Tibial nerve (tissue), 4 donors: ENCODE measurements at regions not wholly inside any gene's neighbourhood (a gene's known extent, or its start where the extent isn't known, plus 50 kb on each side); places are given as distances from the start of the nearest gene placed in this dataset.

Experiments used
- DNase-seq, 2 donors: peaks; one replicate each; pipeline ENCODE4 v3.0.0-alpha.2; 2019; ENCODE audit warnings: low spot score in 2 of 2
- H3K27ac ChIP-seq, 4 donors: fragments of 200-600 bp; sonication (generic) in 3 of 4; one replicate each; pipeline ENCODE4 v1.5.1; 2017 to 2019; ENCODE audit warnings: mild to moderate bottlenecking in 1 of 4
- H3K27me3 ChIP-seq, 2 donors: fragments of 200-600 bp; sonication (generic) in 1 of 2; one replicate each; pipeline versions ENCODE4 v1.5.1 to v1.6.0; 2017 to 2019
- H3K36me3 ChIP-seq, 3 donors: fragments of 200-600 bp; sonication (generic); one replicate each; pipeline ENCODE4 v1.5.1; 2018 to 2019
- H3K4me1 ChIP-seq, 4 donors: fragments of 200-600 bp; sonication (generic) in 3 of 4; one replicate each; pipeline ENCODE4 v1.5.1; 2017 to 2019
- H3K4me3 ChIP-seq, 4 donors: fragments of 200-600 bp; sonication (generic) in 3 of 4; one replicate each; pipeline ENCODE4 v1.5.1; 2017 to 2019; ENCODE audit warnings: mild to moderate bottlenecking in 1 of 4, moderate library complexity in 1 of 4
- H3K9me3 ChIP-seq, 4 donors: fragments of 200-600 bp; sonication (generic) in 3 of 4; one replicate each; pipeline ENCODE4 v1.5.1; 2017 to 2019
- EP300 ChIP-seq, 2 donors: sonication (generic); formaldehyde crosslinking; IDR thresholded peaks; one replicate each; pipeline ENCODE4 v1.6.1; 2017; ENCODE audit warnings: antibody characterized with exemption in 2 of 2, mild to moderate bottlenecking in 1 of 2
- POLR2A ChIP-seq, 2 donors: fragments of 450-650 bp; IDR thresholded peaks; one replicate each; pipeline ENCODE4 v1.6.1; 2017; ENCODE audit warnings: antibody characterized with exemption in 2 of 2, mild to moderate bottlenecking in 2 of 2, moderate library complexity in 2 of 2
- WGBS, 2 donors: methylation state at CpG; one replicate each; pipeline ENCODE4 v1.1.5; 2018; 5-methylcytosine and 5-hydroxymethylcytosine counted together
- TF ChIP-seq, protein P1 (sequence below), 5 experiments: fragments of 200-600 bp in 3 of 5; fragments of 450-650 bp in 2 of 5; sonication (generic) in 3 of 5; IDR thresholded peaks; one replicate each; pipeline ENCODE4 v1.5.1; 2016 to 2019; ENCODE audit warnings: antibody characterized with exemption in 5 of 5, mild to moderate bottlenecking in 3 of 5, moderate library complexity in 2 of 5

GRCh38 chr17:49910094-49910857 is 58.7 kb upstream of the DLX4 start:
- Histone ChIP-seq H3K9me3 (no peaks in the 10 kb centered on the region), H3K27ac (no peak overlapping the region), H3K27me3 (peaks cover 4 to 95% of the 10 kb centered on the region in 2 donors), H3K4me1 (peaks cover 0 to 8% (median 3%) of the 10 kb centered on the region in 4 donors), H3K36me3 (no peaks in the 10 kb centered on the region), H3K4me3 (no peak overlapping the region)
- 3 to 6% methylated on average over 31 to 37 of the region's 69 CpGs for WGBS, 2 donors
- TF ChIP-seq EP300 (IDR thresholded peaks at IDR 0.05) (no peak), POLR2A (IDR thresholded peaks at IDR 0.05) (no peak)
- TF ChIP-seq, protein P1, sequence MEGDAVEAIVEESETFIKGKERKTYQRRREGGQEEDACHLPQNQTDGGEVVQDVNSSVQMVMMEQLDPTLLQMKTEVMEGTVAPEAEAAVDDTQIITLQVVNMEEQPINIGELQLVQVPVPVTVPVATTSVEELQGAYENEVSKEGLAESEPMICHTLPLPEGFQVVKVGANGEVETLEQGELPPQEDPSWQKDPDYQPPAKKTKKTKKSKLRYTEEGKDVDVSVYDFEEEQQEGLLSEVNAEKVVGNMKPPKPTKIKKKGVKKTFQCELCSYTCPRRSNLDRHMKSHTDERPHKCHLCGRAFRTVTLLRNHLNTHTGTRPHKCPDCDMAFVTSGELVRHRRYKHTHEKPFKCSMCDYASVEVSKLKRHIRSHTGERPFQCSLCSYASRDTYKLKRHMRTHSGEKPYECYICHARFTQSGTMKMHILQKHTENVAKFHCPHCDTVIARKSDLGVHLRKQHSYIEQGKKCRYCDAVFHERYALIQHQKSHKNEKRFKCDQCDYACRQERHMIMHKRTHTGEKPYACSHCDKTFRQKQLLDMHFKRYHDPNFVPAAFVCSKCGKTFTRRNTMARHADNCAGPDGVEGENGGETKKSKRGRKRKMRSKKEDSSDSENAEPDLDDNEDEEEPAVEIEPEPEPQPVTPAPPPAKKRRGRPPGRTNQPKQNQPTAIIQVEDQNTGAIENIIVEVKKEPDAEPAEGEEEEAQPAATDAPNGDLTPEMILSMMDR (IDR thresholded peaks at IDR 0.05) = no peak
- no peak for DNase-seq

DNA sequence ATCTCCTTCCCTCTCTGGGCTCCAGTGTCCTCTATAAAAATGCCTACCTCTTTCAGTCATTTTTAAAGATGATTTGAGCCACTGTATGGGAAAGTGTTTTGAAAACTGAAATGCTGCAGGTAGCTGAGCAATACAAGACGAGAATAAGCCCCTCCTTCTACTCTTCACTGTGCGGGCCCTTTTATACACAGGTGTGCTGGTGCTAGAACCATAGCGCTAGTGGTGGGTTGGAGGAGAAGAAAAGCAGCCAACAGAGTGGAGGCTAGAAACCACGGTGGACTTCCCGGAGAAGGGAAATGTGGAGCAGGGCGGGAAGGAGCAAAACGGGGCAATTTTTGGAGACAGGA is 58.2 kb upstream of the DLX4 start:
- Histone ChIP-seq H3K9me3 (no peaks in the 10 kb centered on the region), H3K36me3 (no peaks in the 10 kb centered on the region), H3K4me1 (peaks cover 0 to 8% (median 3%) of the 10 kb centered on the region in 4 donors), H3K4me3 (no peak overlapping the region), H3K27me3 (peaks cover 4 to 95% of the 10 kb centered on the region in 2 donors), H3K27ac (no peak overlapping the region)
- WGBS, 2 donors = 43 to 53% methylated on average over 7 of the region's 7 CpGs
- TF ChIP-seq EP300 (IDR thresholded peaks at IDR 0.05) (no peak), POLR2A (IDR thresholded peaks at IDR 0.05) (no peak)
- TF ChIP-seq, protein P1 (IDR thresholded peaks at IDR 0.05) = no peak
- DNase-seq = no peak

- Histone ChIP-seq H3K27me3 (peaks cover 4 to 96% of the 10 kb centered on the region in 2 donors), H3K4me1 (peaks cover 0 to 8% (median 3%) of the 10 kb centered on the region in 4 donors), H3K9me3 (no peaks in the 10 kb centered on the region), H3K27ac (no peak overlapping the region), H3K36me3 (no peaks in the 10 kb centered on the region), H3K4me3 (no peak overlapping the region)
- TF ChIP-seq, protein P1 (IDR thresholded peaks at IDR 0.05) = no peak
- no peak for TF ChIP-seq EP300 (IDR thresholded peaks at IDR 0.05)
- TF ChIP-seq POLR2A (IDR thresholded peaks at IDR 0.05) = no peak
- DNase-seq = no peak
- WGBS, 2 donors = 63 to 76% methylated on average over 3 of the region's 3 CpGs
These were observed 57.3 kb upstream of the DLX4 start for GRCh38 chr17:49911719-49912118.

- WGBS, 2 donors = 83 to 88% methylated on average over 11 of the region's 11 CpGs
- H3K9me3 ChIP-seq = no peaks in the 10 kb centered on the region
- no peak overlapping the region for H3K4me3 ChIP-seq
- H3K36me3 ChIP-seq = no peaks in the 10 kb centered on the region
- TF ChIP-seq EP300 (IDR thresholded peaks at IDR 0.05) (no peak), POLR2A (IDR thresholded peaks at IDR 0.05) (no peak)
- TF ChIP-seq, protein P1 (IDR thresholded peaks at IDR 0.05) = no peak
- no peak overlapping the region for H3K27ac ChIP-seq
- DNase-seq = no peak
- H3K27me3 ChIP-seq = peaks cover 4 to 85% of the 10 kb centered on the region in 2 donors
- peaks cover 0 to 8% (median 3%) of the 10 kb centered on the region in 4 donors for H3K4me1 ChIP-seq
These were observed 55.5 kb upstream of the DLX4 start for GRCh38 chr17:49913226-49914095.

GRCh38 chr17:49914096-49914490 is 54.9 kb upstream of the DLX4 start:
- WGBS, 2 donors = 56 to 64% methylated on average over 4 of the region's 4 CpGs

More at GRCh38 chr17:49914096-49914490, 54.9 kb upstream of the DLX4 start:
- Histone ChIP-seq H3K4me1 (peaks cover 0 to 8% (median 3%) of the 10 kb centered on the region in 4 donors), H3K4me3 (no peak overlapping the region), H3K27ac (no peak overlapping the region), H3K27me3 (peaks cover 4 to 79% of the 10 kb centered on the region in 2 donors), H3K9me3 (no peaks in the 10 kb centered on the region), H3K36me3 (no peaks in the 10 kb centered on the region)
- TF ChIP-seq EP300 (IDR thresholded peaks at IDR 0.05) (no peak), POLR2A (IDR thresholded peaks at IDR 0.05) (no peak)
- TF ChIP-seq, protein P1 (IDR thresholded peaks at IDR 0.05) = no peak
- DNase-seq = no peak
